Naive thymus-derived CD4-positive, alpha-beta T cell (primary cell): ENCODE measurements at regions not wholly inside any gene's neighbourhood (a gene's known extent, or its start where the extent isn't known, plus 50 kb on each side); places are given as distances from the start of the nearest gene placed in this dataset.

Experiments
- ATAC-seq: fragments of 150-1000 bp; cut with Tn5 transposase; 2 replicates; pipeline ENCODE4 v1.10.0; 2021; ENCODE audit warnings: mild to moderate bottlenecking, moderate library complexity
- CTCF ChIA-PET: fragments of 350-600 bp; sonication (Branson Sonifier 250); formaldehyde crosslinking; loops from one replicate; lab custom pipeline; 2021; ENCODE audit warnings: antibody characterized with exemption; lab: Charles Lee
- POLR2A ChIA-PET: fragments of 350-600 bp; sonication (Branson Sonifier 250); formaldehyde crosslinking; loops from one replicate; lab custom pipeline; 2021; ENCODE audit warnings: antibody characterized with exemption, inconsistent platforms; lab: Charles Lee
- DNase-seq, 9 donors: peaks; one replicate each; pipeline versions ENCODE4 v3.0.0 to v3.0.0-alpha.2; 2020 to 2022; ENCODE audit warnings: mixed read lengths in 1 of 9
- H3K27ac ChIP-seq: one replicate; pipeline ENCODE4 v1.7.0; 2013; ENCODE audit warnings: mild to moderate bottlenecking, low read depth, low read length, moderate library complexity
- H3K27me3 ChIP-seq, 2 donors: one replicate each; pipeline ENCODE4 v1.7.0; 2013; ENCODE audit warnings: low read length in 2 of 2, mild to moderate bottlenecking in 2 of 2, moderate library complexity in 2 of 2; ENCODE audit not compliant: control insufficient read depth in 2 of 2, insufficient read depth in 2 of 2
- H3K36me3 ChIP-seq, 3 experiments: 1 replicate in 2 of 3; 2 replicates in 1 of 3; pipeline ENCODE4 v1.7.0; 2013; ENCODE audit warnings: low read length in 3 of 3, mild to moderate bottlenecking in 3 of 3, moderate library complexity in 1 of 3; ENCODE audit not compliant: insufficient read depth in 3 of 3, control insufficient read depth in 2 of 3
- H3K4me1 ChIP-seq, 2 donors: one replicate each; pipeline ENCODE4 v1.7.0; 2013; ENCODE audit warnings: low read length in 2 of 2, mild to moderate bottlenecking in 2 of 2, moderate library complexity in 1 of 2; ENCODE audit not compliant: control insufficient read depth in 2 of 2, insufficient read depth in 2 of 2
- H3K4me3 ChIP-seq: 2 replicates; pipeline ENCODE4 v1.7.0; 2013; ENCODE audit warnings: mild to moderate bottlenecking, low read length
- H3K9me3 ChIP-seq, 3 experiments: 1 replicate in 2 of 3; 2 replicates in 1 of 3; pipeline ENCODE4 v1.7.0; 2013; ENCODE audit warnings: low read length in 3 of 3; ENCODE audit not compliant: control insufficient read depth in 2 of 3
- H3K27ac Mint-ChIP-seq, 9 donors: one replicate each; pipeline ENCODE4 v1.8.0; 2020 to 2022; ENCODE audit warnings: mixed read lengths in 9 of 9, mild to moderate bottlenecking in 8 of 9, moderate library complexity in 5 of 9, inconsistent platforms in 2 of 9
- H3K27me3 Mint-ChIP-seq, 5 donors: one replicate each; pipeline ENCODE4 v1.8.0; 2021 to 2022; ENCODE audit warnings: mixed read lengths in 5 of 5, mild to moderate bottlenecking in 1 of 5
- H3K36me3 Mint-ChIP-seq, 5 donors: one replicate each; pipeline ENCODE4 v1.8.0; 2020 to 2022; ENCODE audit warnings: mixed read lengths in 5 of 5, mild to moderate bottlenecking in 3 of 5, inconsistent platforms in 1 of 5
- H3K4me1 Mint-ChIP-seq, 7 donors: one replicate each; pipeline ENCODE4 v1.8.0; 2020 to 2022; ENCODE audit warnings: mixed read lengths in 7 of 7, mild to moderate bottlenecking in 3 of 7, inconsistent platforms in 1 of 7
- H3K4me3 Mint-ChIP-seq, 10 donors: one replicate each; pipeline ENCODE4 v1.8.0; 2020 to 2022; ENCODE audit warnings: mild to moderate bottlenecking in 10 of 10, mixed read lengths in 10 of 10, moderate library complexity in 6 of 10, inconsistent platforms in 2 of 10
- H3K9me3 Mint-ChIP-seq, 11 donors: one replicate each; pipeline ENCODE4 v1.8.0; 2020 to 2022; ENCODE audit warnings: mixed read lengths in 11 of 11, mild to moderate bottlenecking in 4 of 11, inconsistent platforms in 1 of 11, moderate library complexity in 1 of 11
- intact Hi-C, 2 donors: fragments of 100-400 bp; cut with micrococcal nuclease; formaldehyde crosslinking; loops; one replicate each; pipeline ENCODE4 v1.15.1; 2023

- POLR2A ChIA-PET: no interaction called here
- CTCF ChIA-PET: no interaction called here
Measured at GRCh38 chr2:216574046-216574445, 59.2 kb upstream of the IGFBP2 start.

GRCh38 chr2:216574586-216574985, 58.6 kb upstream of the IGFBP2 start:
- intact Hi-C loops: no loop called here
- Mint-ChIP-seq H3K4me3 (no peak overlapping the region), H3K36me3 (peaks cover 0 to 4% (median 0%) of the 10 kb centered on the region in 5 donors), H3K27me3 (peaks cover 0 to 14% (median 4%) of the 10 kb centered on the region in 5 donors), H3K27ac (no peak overlapping the region), H3K4me1 (peaks cover 1 to 17% (median 14%) of the 10 kb centered on the region in 7 donors), H3K9me3 (peaks cover 0 to 9% (median 3%) of the 10 kb centered on the region in 11 donors)
- Histone ChIP-seq H3K4me3 (no peak overlapping the region), H3K4me1 (no peaks in the 10 kb centered on the region), H3K27ac (no peak overlapping the region), H3K27me3 (no peaks in the 10 kb centered on the region), H3K36me3 (no peaks in the 10 kb centered on the region), H3K9me3 (no peaks in the 10 kb centered on the region)
- ChIA-PET POLR2A (no interaction called here), CTCF (no interaction called here)
- DNase-seq (no peak), ATAC-seq (no peak)

More at GRCh38 chr2:216574046-216574445, 59.2 kb upstream of the IGFBP2 start:
- Mint-ChIP-seq H3K36me3 (peaks cover 0 to 4% (median 0%) of the 10 kb centered on the region in 5 donors), H3K27me3 (peaks cover 0 to 18% (median 6%) of the 10 kb centered on the region in 5 donors), H3K9me3 (peaks cover 0 to 9% (median 3%) of the 10 kb centered on the region in 11 donors), H3K4me3 (no peak overlapping the region), H3K4me1 (peaks cover 1 to 17% (median 14%) of the 10 kb centered on the region in 7 donors), H3K27ac (no peak overlapping the region)
- ATAC-seq (no peak), DNase-seq (no peak)
- Histone ChIP-seq H3K36me3 (no peaks in the 10 kb centered on the region), H3K4me3 (no peak overlapping the region), H3K9me3 (no peaks in the 10 kb centered on the region), H3K4me1 (no peaks in the 10 kb centered on the region), H3K27ac (no peak overlapping the region), H3K27me3 (no peaks in the 10 kb centered on the region)
- intact Hi-C loops: no loop called here

GRCh38 chr2:216575465-216575864, 57.8 kb upstream of the IGFBP2 start:
- Histone ChIP-seq H3K27ac (no peak overlapping the region), H3K27me3 (no peaks in the 10 kb centered on the region), H3K4me1 (no peaks in the 10 kb centered on the region), H3K9me3 (no peaks in the 10 kb centered on the region), H3K36me3 (no peaks in the 10 kb centered on the region), H3K4me3 (no peak overlapping the region)
- H3K36me3 Mint-ChIP-seq: peaks cover 0 to 4% (median 0%) of the 10 kb centered on the region in 5 donors
- ATAC-seq: no peak
- H3K4me3 Mint-ChIP-seq: no peak overlapping the region
- H3K27ac Mint-ChIP-seq: no peak overlapping the region
- CTCF ChIA-PET: interaction anchor here (0.6 kb wide), 1 partner anchor 756 kb away, joined by 3 read pairs; no protein-coding TSS in a partner anchor
- H3K4me1 Mint-ChIP-seq: peaks cover 1 to 17% (median 14%) of the 10 kb centered on the region in 7 donors
- POLR2A ChIA-PET: no interaction called here
- H3K9me3 Mint-ChIP-seq: peaks cover 0 to 9% (median 3%) of the 10 kb centered on the region in 11 donors
- intact Hi-C loops: no loop called here
- DNase-seq: no peak
- peaks cover 2 to 14% (median 4%) of the 10 kb centered on the region in 5 donors for H3K27me3 Mint-ChIP-seq

- no peak for ATAC-seq
- H3K9me3 Mint-ChIP-seq: peaks cover 0 to 3% (median 0%) of the 10 kb centered on the region in 11 donors
Measured at GRCh38 chr2:216576616-216577015, 56.6 kb upstream of the IGFBP2 start.

GRCh38 chr2:216578325-216578724, 54.9 kb upstream of the IGFBP2 start:
- no peaks in the 10 kb centered on the region for H3K36me3 ChIP-seq
- Mint-ChIP-seq H3K27ac (no peak overlapping the region), H3K4me1 (peaks cover 1 to 17% (median 14%) of the 10 kb centered on the region in 7 donors), H3K4me3 (no peak overlapping the region), H3K27me3 (peaks cover 16 to 33% (median 22%) of the 10 kb centered on the region in 5 donors), H3K9me3 (peaks cover 0 to 3% (median 0%) of the 10 kb centered on the region in 11 donors), H3K36me3 (no peaks in the 10 kb centered on the region)
- no peaks in the 10 kb centered on the region for H3K9me3 ChIP-seq
- H3K27me3 ChIP-seq: no peaks in the 10 kb centered on the region
- intact Hi-C loops: no loop called here
- CTCF ChIA-PET: no interaction called here
- DNase-seq: no peak
- H3K27ac ChIP-seq: no peak overlapping the region
- POLR2A ChIA-PET: no interaction called here
- ATAC-seq: no peak
- H3K4me3 ChIP-seq: no peak overlapping the region
- H3K4me1 ChIP-seq: no peaks in the 10 kb centered on the region

More at GRCh38 chr2:216576616-216577015, 56.6 kb upstream of the IGFBP2 start:
- intact Hi-C loops: no loop called here
- no peak for DNase-seq
- H3K27me3 Mint-ChIP-seq: peaks cover 4 to 17% (median 12%) of the 10 kb centered on the region in 5 donors
- no peak overlapping the region for H3K4me3 ChIP-seq
- no peak overlapping the region for H3K27ac Mint-ChIP-seq
- ChIA-PET POLR2A (no interaction called here), CTCF (no interaction called here)
- H3K4me1 ChIP-seq: no peaks in the 10 kb centered on the region
- H3K36me3 ChIP-seq: no peaks in the 10 kb centered on the region
- H3K9me3 ChIP-seq: no peaks in the 10 kb centered on the region
- H3K27ac ChIP-seq: no peak overlapping the region
- H3K4me3 Mint-ChIP-seq: no peak overlapping the region
- no peaks in the 10 kb centered on the region for H3K27me3 ChIP-seq
- no peaks in the 10 kb centered on the region for H3K36me3 Mint-ChIP-seq
- peaks cover 1 to 17% (median 14%) of the 10 kb centered on the region in 7 donors for H3K4me1 Mint-ChIP-seq

GRCh38 chr2:216583147-216583546, 50.1 kb upstream of the IGFBP2 start:
- Mint-ChIP-seq H3K36me3 (peaks cover 0 to 4% (median 0%) of the 10 kb centered on the region in 5 donors), H3K27me3 (peaks cover 25 to 39% (median 34%) of the 10 kb centered on the region in 5 donors), H3K9me3 (peaks cover 0 to 10% (median 2%) of the 10 kb centered on the region in 11 donors), H3K4me3 (no peak overlapping the region), H3K27ac (no peak overlapping the region), H3K4me1 (peaks cover 0 to 3% (median 0%) of the 10 kb centered on the region in 7 donors)
- no peak overlapping the region for H3K27ac ChIP-seq
- H3K4me3 ChIP-seq: no peak overlapping the region
- DNase-seq (no peak), ATAC-seq (no peak)
- intact Hi-C loops: no loop called here
- POLR2A ChIA-PET: no interaction called here
- no peaks in the 10 kb centered on the region for H3K27me3 ChIP-seq
- CTCF ChIA-PET: no interaction called here
- no peaks in the 10 kb centered on the region for H3K9me3 ChIP-seq
- no peaks in the 10 kb centered on the region for H3K36me3 ChIP-seq
- no peaks in the 10 kb centered on the region for H3K4me1 ChIP-seq
